T-helper 17 cell (primary cell): ENCODE measurements at regions not wholly inside any gene's neighbourhood (a gene's known extent, or its start where the extent isn't known, plus 50 kb on each side); places are given as distances from the start of the nearest gene placed in this dataset.

Experiments used
- ATAC-seq: fragments of 150-1000 bp; cut with Tn5 transposase; 2 replicates; pipeline ENCODE4 v1.10.0; 2021; ENCODE audit warnings: mild to moderate bottlenecking, moderate library complexity
- DNase-seq, 3 donors: peaks; one replicate each; pipeline versions ENCODE4 v3.0.0 to v3.0.0-alpha.2; 2020 to 2021
- H3K9me3 ChIP-seq: one replicate; pipeline ENCODE4 v1.7.0; 2013; ENCODE audit warnings: low read length, mild to moderate bottlenecking; ENCODE audit not compliant: control insufficient read depth, poor library complexity, severe bottlenecking
- H3K27ac Mint-ChIP-seq: one replicate; pipeline ENCODE4 v1.8.0; 2022; ENCODE audit warnings: mild to moderate bottlenecking, moderate library complexity, mixed read lengths
- H3K27me3 Mint-ChIP-seq: one replicate; pipeline ENCODE4 v1.8.0; 2022; ENCODE audit warnings: mixed read lengths
- H3K36me3 Mint-ChIP-seq: one replicate; pipeline ENCODE4 v1.8.0; 2022; ENCODE audit warnings: low read depth, mixed read lengths
- H3K4me1 Mint-ChIP-seq: one replicate; pipeline ENCODE4 v1.8.0; 2022; ENCODE audit warnings: mild to moderate bottlenecking, mixed read lengths
- H3K4me3 Mint-ChIP-seq: one replicate; pipeline ENCODE4 v1.8.0; 2022; ENCODE audit warnings: mild to moderate bottlenecking, moderate library complexity, mixed read lengths

- DNase-seq, result no peak
- Mint-ChIP-seq H3K36me3 (no peaks in the 10 kb centered on the region), H3K4me3 (no peak overlapping the region), H3K4me1 (no peaks in the 10 kb centered on the region), H3K27ac (no peak overlapping the region), H3K27me3 (no peaks in the 10 kb centered on the region)
- ATAC-seq, result no peak
- H3K9me3 ChIP-seq, result no peaks in the 10 kb centered on the region
Measured at GRCh38 chr4:125801924-125802323, 487.2 kb downstream of the FAT4 start.

GRCh38 chr4:125808022-125808421, 493.3 kb downstream of the FAT4 start:
- Mint-ChIP-seq H3K36me3 (no peaks in the 10 kb centered on the region), H3K27me3 (no peaks in the 10 kb centered on the region), H3K4me1 (no peaks in the 10 kb centered on the region), H3K4me3 (no peak overlapping the region), H3K27ac (no peak overlapping the region)
- ATAC-seq (no peak), DNase-seq (no peak)
- no peaks in the 10 kb centered on the region for H3K9me3 ChIP-seq

DNA sequence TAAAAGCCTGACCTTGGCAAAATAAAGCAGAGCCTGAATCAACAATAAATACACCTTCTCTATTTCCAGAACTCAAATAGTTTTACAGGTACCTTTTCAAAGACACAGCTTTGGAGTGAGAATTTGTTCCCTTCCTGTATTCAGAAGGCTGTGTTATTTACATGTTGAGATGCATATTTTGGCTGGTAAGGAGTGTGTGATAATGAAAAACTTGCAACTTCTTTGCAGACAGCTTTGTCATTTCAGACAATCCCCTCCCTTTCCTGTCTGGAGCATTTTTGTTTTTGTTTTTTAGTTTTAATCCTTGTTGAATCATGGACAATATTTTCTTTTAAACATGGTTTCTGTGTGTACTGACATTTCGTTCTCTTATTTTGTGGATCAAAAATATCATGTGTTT, 493.8 kb downstream of the FAT4 start:
- H3K27me3 Mint-ChIP-seq, result no peaks in the 10 kb centered on the region
- no peak for DNase-seq
- no peak overlapping the region for H3K27ac Mint-ChIP-seq
- no peak overlapping the region for H3K4me3 Mint-ChIP-seq
- ATAC-seq, result no peak
- no peaks in the 10 kb centered on the region for H3K36me3 Mint-ChIP-seq
- no peaks in the 10 kb centered on the region for H3K9me3 ChIP-seq
- no peaks in the 10 kb centered on the region for H3K4me1 Mint-ChIP-seq

GRCh38 chr4:125811892-125812291, 497.1 kb downstream of the FAT4 start:
- no peaks in the 10 kb centered on the region for H3K9me3 ChIP-seq
- ATAC-seq (no peak), DNase-seq (no peak)
- no peaks in the 10 kb centered on the region for H3K27me3 Mint-ChIP-seq
- H3K4me3 Mint-ChIP-seq, result no peak overlapping the region
- H3K4me1 Mint-ChIP-seq, result no peaks in the 10 kb centered on the region
- no peak overlapping the region for H3K27ac Mint-ChIP-seq
- H3K36me3 Mint-ChIP-seq, result no peaks in the 10 kb centered on the region

DNA sequence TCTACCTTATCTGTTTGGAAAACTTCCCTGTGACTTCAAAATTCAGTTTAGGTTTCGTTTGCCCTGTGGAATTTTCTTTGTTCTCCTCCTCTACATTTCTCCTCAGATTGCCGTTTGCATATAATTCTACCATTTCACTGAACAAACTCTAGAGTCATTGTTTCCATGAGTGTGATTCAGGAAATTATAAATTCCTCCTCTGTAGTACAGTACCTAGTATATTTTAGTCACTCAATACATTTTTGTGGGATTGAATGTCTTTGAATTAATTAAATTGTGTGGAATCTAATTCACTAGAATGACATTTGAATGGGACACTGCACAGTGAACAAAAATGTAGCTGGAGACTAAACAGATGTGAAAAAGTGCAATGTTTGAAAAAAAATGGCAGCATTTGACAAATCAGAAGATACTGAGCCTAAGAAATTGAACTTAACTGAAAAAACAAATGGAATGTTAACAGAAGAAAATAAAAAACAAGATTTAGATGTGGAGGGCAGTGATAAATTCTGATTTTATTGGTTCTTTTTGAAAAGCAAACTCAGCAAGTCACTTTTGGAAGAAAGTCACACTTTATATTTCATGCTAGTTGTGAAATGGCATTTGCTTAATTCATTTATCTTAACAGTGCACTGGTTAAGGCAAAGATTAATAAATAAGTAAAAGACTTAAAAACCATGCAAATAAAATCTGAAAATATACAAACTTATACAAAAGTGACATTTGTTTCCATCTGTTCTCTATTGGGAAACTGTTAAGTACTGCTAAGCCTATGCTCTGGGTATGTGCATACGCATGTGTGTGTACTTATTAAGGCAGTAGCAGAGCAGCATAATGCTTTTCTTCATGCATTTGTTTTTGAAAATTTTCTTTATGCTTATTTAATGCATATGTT, 512.3 kb downstream of the FAT4 start:
- no peaks in the 10 kb centered on the region for H3K9me3 ChIP-seq
- ATAC-seq, result no peak
- DNase-seq, result no peak
- no peak overlapping the region for H3K27ac Mint-ChIP-seq
- H3K4me3 Mint-ChIP-seq, result no peak overlapping the region
- no peaks in the 10 kb centered on the region for H3K4me1 Mint-ChIP-seq
- H3K27me3 Mint-ChIP-seq, result no peaks in the 10 kb centered on the region
- H3K36me3 Mint-ChIP-seq, result no peaks in the 10 kb centered on the region

DNA sequence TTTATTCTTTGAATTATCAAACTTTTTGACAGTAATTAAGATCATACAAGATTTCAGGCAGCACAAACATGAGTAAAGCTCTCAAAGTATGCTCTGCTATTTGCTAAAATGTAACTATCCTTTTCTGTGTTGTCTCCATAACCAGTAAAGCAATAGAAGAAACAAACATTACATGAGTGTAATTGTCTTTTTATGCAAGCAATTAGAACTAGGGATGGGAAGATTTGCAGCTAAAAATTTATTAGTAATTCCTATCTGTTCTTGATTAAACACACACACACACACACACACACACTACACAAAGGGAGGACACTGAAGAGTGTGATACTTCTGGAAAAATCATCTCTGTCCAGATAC, 512.9 kb downstream of the FAT4 start:
- H3K36me3 Mint-ChIP-seq, result no peaks in the 10 kb centered on the region
- DNase-seq, result no peak
- no peaks in the 10 kb centered on the region for H3K9me3 ChIP-seq
- H3K4me3 Mint-ChIP-seq, result no peak overlapping the region
- no peak overlapping the region for H3K27ac Mint-ChIP-seq
- ATAC-seq, result no peak
- H3K27me3 Mint-ChIP-seq, result no peaks in the 10 kb centered on the region
- H3K4me1 Mint-ChIP-seq, result no peaks in the 10 kb centered on the region

DNA sequence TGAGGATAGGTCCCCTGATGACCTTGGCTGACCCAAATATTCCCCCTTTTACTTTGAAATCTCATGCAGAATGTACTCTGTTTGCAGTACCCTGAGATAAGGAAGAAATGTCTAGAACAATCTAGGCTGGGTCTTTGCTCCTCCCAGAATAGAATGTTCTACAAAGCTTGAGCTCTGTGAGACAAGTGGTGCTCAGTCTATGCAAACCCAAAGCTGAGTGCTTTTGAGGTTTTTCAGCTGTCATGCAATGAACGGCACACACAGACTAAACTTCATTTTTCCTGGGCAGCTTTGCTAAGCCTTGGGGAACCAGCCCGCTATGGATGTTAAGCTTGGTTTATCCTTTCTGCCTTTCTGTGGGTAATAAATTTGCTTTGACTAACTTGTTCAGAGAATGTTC, 513.6 kb downstream of the FAT4 start:
- Mint-ChIP-seq H3K4me1 (no peaks in the 10 kb centered on the region), H3K36me3 (no peaks in the 10 kb centered on the region), H3K27me3 (no peaks in the 10 kb centered on the region), H3K27ac (no peak overlapping the region), H3K4me3 (no peak overlapping the region)
- no peak for ATAC-seq
- no peak for DNase-seq
- H3K9me3 ChIP-seq, result no peaks in the 10 kb centered on the region

DNA sequence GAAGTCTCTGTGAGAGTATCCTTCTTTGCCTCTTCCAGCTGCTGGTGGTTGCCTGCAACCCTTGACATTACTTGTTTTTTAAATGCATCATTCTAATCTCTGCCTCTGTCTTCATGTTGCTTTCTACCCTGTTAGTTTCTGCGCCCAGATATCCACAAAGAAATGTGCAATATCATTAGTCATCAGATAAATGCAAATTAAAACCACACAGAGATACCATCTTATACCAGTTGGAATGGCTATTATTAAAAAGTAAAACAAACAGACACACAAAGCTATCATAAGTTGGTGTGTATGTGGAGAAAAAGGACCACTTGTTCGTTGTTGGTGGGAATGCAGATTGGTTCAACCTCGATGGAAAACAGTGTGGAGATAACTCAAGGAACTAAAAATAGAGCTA, 517.4 kb downstream of the FAT4 start:
- no peaks in the 10 kb centered on the region for H3K27me3 Mint-ChIP-seq
- no peaks in the 10 kb centered on the region for H3K4me1 Mint-ChIP-seq
- no peak for DNase-seq
- H3K4me3 Mint-ChIP-seq, result no peak overlapping the region
- no peaks in the 10 kb centered on the region for H3K9me3 ChIP-seq
- ATAC-seq, result no peak
- H3K36me3 Mint-ChIP-seq, result no peaks in the 10 kb centered on the region
- H3K27ac Mint-ChIP-seq, result no peak overlapping the region

- H3K9me3 ChIP-seq, result no peaks in the 10 kb centered on the region
- DNase-seq, result no peak
- H3K27me3 Mint-ChIP-seq, result no peaks in the 10 kb centered on the region
- H3K27ac Mint-ChIP-seq, result no peak overlapping the region
- no peaks in the 10 kb centered on the region for H3K4me1 Mint-ChIP-seq
- H3K36me3 Mint-ChIP-seq, result no peaks in the 10 kb centered on the region
- H3K4me3 Mint-ChIP-seq, result no peak overlapping the region
- no peak for ATAC-seq
Measured at GRCh38 chr4:125836597-125837195, 521.9 kb downstream of the FAT4 start.

DNA sequence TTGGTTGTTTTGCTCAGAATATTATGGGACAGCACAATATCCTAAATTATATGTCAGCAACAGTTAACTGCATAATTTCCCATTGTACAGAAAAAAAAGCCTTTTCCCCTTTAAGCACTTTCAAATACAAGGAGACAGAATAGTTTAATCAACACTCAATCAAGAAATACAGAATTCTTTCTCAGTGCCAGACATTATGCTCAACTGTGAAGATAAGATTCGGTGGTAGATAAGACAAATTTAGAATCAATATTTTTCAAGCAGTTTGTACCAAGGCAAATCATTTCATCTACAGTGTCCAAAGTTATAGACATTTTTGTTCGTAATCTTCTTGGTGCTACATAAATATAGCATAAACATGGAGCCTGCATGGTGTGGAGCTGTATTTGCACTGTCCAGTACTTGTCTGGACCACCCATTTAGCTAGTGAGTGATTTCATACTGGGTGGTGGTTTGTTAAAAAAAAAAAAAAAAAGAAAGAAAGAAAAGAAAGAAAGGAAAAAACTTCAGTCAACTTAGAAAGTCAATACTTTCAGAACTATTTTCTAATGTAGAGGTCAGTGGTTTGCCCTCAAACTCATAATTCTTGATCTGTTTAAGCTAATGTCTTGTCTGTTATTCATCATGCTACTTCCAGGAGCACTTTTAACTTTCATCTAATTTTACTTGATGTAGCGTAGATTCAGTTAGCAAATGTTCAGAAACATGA, 522.9 kb downstream of the FAT4 start:
- Mint-ChIP-seq H3K36me3 (no peaks in the 10 kb centered on the region), H3K27ac (no peak overlapping the region), H3K4me3 (no peak overlapping the region), H3K4me1 (no peaks in the 10 kb centered on the region), H3K27me3 (no peaks in the 10 kb centered on the region)
- ATAC-seq, result no peak
- DNase-seq, result no peak
- no peaks in the 10 kb centered on the region for H3K9me3 ChIP-seq

DNA sequence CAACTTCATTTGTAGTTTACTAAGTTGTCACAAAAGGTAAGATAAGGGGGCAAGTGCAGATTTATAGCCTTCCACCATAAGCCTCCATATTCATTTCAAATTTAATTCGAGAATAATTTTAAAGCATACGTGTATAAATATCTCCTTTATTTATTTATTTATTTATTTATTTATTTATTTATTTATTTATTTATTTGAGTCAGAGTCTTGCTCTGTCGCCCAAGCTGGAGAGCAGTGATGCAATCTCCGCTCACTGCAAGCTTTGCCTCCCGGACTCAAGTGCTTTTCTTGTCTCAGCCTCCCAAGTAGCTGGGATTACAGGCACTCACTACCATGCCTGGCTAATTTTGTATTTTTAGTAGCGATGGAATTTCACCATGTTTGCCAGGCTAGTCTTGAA, 523.4 kb downstream of the FAT4 start:
- Mint-ChIP-seq H3K36me3 (no peaks in the 10 kb centered on the region), H3K4me1 (no peaks in the 10 kb centered on the region), H3K27me3 (no peaks in the 10 kb centered on the region), H3K27ac (no peak overlapping the region), H3K4me3 (no peak overlapping the region)
- H3K9me3 ChIP-seq, result no peaks in the 10 kb centered on the region
- ATAC-seq, result no peak
- no peak for DNase-seq

- Mint-ChIP-seq H3K27ac (no peak overlapping the region), H3K4me1 (no peaks in the 10 kb centered on the region), H3K4me3 (no peak overlapping the region), H3K27me3 (no peaks in the 10 kb centered on the region), H3K36me3 (no peaks in the 10 kb centered on the region)
- ATAC-seq (no peak), DNase-seq (no peak)
- H3K9me3 ChIP-seq, result no peaks in the 10 kb centered on the region
Measured at GRCh38 chr4:125838924-125839323, 524.2 kb downstream of the FAT4 start.

DNA sequence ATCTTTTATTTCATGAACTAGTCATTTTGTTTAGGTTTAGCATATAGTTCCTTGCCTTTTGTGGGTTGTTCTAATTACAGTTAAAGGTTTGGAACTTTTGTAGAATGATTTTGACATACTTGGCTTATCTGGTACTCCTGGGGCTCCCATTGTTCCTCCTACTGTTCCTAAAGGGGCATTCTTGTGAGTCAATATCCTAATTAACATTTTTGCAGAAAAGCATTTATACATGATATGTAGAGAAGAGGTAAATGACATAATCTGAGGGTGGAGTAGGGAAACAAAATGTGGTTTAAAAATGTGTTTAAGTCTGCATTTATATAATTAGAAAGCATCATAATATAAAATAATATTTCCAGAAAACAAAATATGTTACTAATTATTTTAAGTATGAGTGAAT, 529.2 kb downstream of the FAT4 start:
- no peaks in the 10 kb centered on the region for H3K27me3 Mint-ChIP-seq
- no peaks in the 10 kb centered on the region for H3K9me3 ChIP-seq
- no peaks in the 10 kb centered on the region for H3K36me3 Mint-ChIP-seq
- no peak overlapping the region for H3K27ac Mint-ChIP-seq
- no peak for DNase-seq
- no peak for ATAC-seq
- H3K4me3 Mint-ChIP-seq, result no peak overlapping the region
- H3K4me1 Mint-ChIP-seq, result no peaks in the 10 kb centered on the region
